Left lung (tissue), 4 donors: ENCODE measurements at regions not wholly inside any gene's neighbourhood (a gene's known extent, or its start where the extent isn't known, plus 50 kb on each side); places are given as distances from the start of the nearest gene placed in this dataset.

Source experiments
- ATAC-seq: fragments of 200-7000 bp; cut with Tn5 transposase; one replicate; pipeline ENCODE4 v1.9.1; 2020; ENCODE audit warnings: moderate library complexity
- DNase-seq, 4 donors: peaks; one replicate each; pipeline ENCODE4 v3.0.0-alpha.2; 2013 to 2020
- H3K27ac ChIP-seq, 2 donors: fragments of 200-600 bp; sonication (generic) in 1 of 2; one replicate each; pipeline versions ENCODE4 v1.5.0 to v1.8.0; 2020 to 2021
- H3K27me3 ChIP-seq, 2 donors: fragments of 200-600 bp; sonication (generic) in 1 of 2; one replicate each; pipeline versions ENCODE4 v1.5.0 to v1.8.0; 2020 to 2021
- H3K36me3 ChIP-seq, 2 donors: fragments of 200-600 bp; sonication (generic) in 1 of 2; one replicate each; pipeline versions ENCODE4 v1.5.0 to v1.8.0; 2020 to 2021
- H3K4me1 ChIP-seq, 2 donors: fragments of 200-600 bp; one replicate each; pipeline ENCODE4 v1.8.0; 2021
- H3K4me3 ChIP-seq, 2 donors: fragments of 200-600 bp; sonication (generic) in 1 of 2; one replicate each; pipeline versions ENCODE4 v1.5.0 to v1.8.0; 2020 to 2021; ENCODE audit warnings: mild to moderate bottlenecking in 1 of 2
- H3K9me3 ChIP-seq, 2 donors: fragments of 200-600 bp; sonication (generic) in 1 of 2; one replicate each; pipeline versions ENCODE4 v1.5.0 to v1.8.0; 2020 to 2021
- CTCF ChIP-seq, 2 donors: fragments of 200-600 bp; sonication (generic) in 1 of 2; IDR thresholded peaks; one replicate each; pipeline versions ENCODE4 v1.5.0 to v1.8.0; 2021; ENCODE audit warnings: antibody characterized with exemption in 2 of 2
- intact Hi-C, 2 donors: fragments of 100-400 bp; cut with DNase I; formaldehyde crosslinking; loops; one replicate each; pipeline versions ENCODE4 v1.11.2 to v1.14.2; 2022
- donor health status: DM: no; HTN: yes; CAD: no.
- donor health status: DM: no; HTN: no; CAD: no.

GRCh38 chr16:79466111-79466510 lies 134.4 kb downstream of the MAF start:
- ATAC-seq (no peak), DNase-seq (no peak)
- no peaks in the 10 kb centered on the region for H3K4me1 ChIP-seq

DNA sequence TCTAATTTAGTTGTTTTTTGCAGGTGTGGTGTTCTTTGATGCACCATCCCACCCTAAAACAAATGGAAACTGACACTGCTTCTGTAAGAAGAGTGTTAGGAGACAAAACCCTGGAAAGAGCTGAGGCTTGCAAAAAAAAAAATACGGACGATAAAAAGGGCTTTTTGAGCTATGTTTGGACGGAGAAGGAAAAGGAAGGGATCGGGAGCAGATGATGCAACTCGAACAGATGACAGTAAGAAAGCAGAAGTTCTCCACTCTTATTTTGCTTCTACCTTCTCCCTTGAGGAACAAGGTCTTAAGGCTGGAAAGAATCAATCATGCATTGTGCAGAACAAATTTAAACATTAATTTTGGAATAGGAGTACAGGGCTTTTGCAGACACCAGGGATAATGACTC lies 136.7 kb downstream of the MAF start:
- ATAC-seq = no peak

More at GRCh38 chr16:79466111-79466510, 134.4 kb downstream of the MAF start:
- Histone ChIP-seq H3K27ac (no peak overlapping the region), H3K36me3 (no peaks in the 10 kb centered on the region), H3K9me3 (no peaks in the 10 kb centered on the region), H3K4me3 (no peak overlapping the region), H3K27me3 (no peaks in the 10 kb centered on the region)
- no peak for TF ChIP-seq CTCF (IDR thresholded peaks at IDR 0.05)
- intact Hi-C loops = no loop called here

GRCh38 chr16:79456036-79456435 lies 144.5 kb downstream of the MAF start:
- Histone ChIP-seq H3K4me1 (peaks cover 0 to 4% of the 10 kb centered on the region in 2 donors), H3K27ac (no peak overlapping the region), H3K36me3 (no peaks in the 10 kb centered on the region), H3K9me3 (no peaks in the 10 kb centered on the region), H3K27me3 (no peaks in the 10 kb centered on the region), H3K4me3 (no peak overlapping the region)
- ATAC-seq (no peak), DNase-seq (no peak)
- no peak for TF ChIP-seq CTCF (IDR thresholded peaks at IDR 0.05)
- intact Hi-C loops = no loop called here

More for the DNA sequence above, 136.7 kb downstream of the MAF start:
- Histone ChIP-seq H3K4me3 (no peak overlapping the region), H3K36me3 (no peaks in the 10 kb centered on the region), H3K4me1 (no peaks in the 10 kb centered on the region), H3K9me3 (no peaks in the 10 kb centered on the region), H3K27ac (no peak overlapping the region), H3K27me3 (no peaks in the 10 kb centered on the region)
- TF ChIP-seq CTCF (IDR thresholded peaks at IDR 0.05) = no peak
- DNase-seq = no peak
- intact Hi-C loops = no loop called here

DNA sequence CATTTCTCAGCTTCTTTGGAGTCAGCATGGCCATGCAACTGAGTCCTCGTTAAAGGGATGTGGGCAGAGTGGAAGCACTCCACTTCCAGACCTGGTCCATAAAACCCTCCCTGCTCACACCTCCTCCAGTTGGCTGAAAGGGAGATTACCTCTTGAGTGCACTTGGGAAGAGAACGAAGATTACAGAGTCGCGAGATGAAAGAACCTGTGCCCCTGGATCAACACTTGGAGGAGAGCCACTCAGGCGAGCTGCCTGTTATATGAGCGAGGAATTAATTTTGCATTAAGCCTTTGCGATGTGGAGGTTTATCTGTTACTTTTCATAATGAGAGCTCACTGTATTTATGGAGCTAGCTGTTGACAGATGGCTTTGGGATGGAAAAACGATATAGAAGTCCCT lies 147.9 kb downstream of the MAF start:
- no peak overlapping the region for H3K27ac ChIP-seq
- ATAC-seq = no peak
- no peaks in the 10 kb centered on the region for H3K27me3 ChIP-seq
- no peak for TF ChIP-seq CTCF (IDR thresholded peaks at IDR 0.05)
- H3K4me3 ChIP-seq = no peak overlapping the region
- no peaks in the 10 kb centered on the region for H3K9me3 ChIP-seq
- no peaks in the 10 kb centered on the region for H3K36me3 ChIP-seq
- intact Hi-C loops = no loop called here
- DNase-seq = peak in 1 of 4 donors; percentile 52
- peaks cover 0 to 4% of the 10 kb centered on the region in 2 donors for H3K4me1 ChIP-seq

DNA sequence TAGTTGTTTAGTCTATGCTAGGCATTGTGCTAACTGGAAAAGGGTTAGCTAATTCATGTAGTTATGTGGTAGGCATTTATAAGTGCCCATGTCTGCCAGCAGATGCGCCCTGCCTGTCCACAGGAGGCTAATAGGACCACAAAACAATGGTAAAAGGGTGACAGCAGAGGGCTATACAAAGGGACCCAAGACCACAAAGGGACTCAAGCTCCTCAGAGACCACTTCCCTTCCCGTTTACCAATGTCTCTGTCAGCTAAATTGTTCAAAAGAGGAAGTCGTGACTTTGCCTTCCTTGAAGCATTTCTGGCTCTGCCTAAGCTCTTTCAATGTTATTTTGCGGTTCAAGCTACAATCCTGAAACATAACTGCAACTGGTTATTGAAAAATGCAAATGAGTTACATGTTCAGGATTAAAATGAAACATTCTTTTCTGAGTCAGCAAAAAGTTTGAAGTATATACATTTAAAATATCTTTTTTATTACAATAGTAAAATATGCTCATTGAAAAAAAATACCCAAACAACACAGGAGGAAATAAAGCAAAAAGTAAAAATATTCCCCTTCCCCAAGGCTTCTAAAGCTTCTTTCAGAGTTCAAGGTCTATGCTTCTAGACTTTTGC lies 149.2 kb downstream of the MAF start:
- Histone ChIP-seq H3K36me3 (no peaks in the 10 kb centered on the region), H3K27me3 (no peaks in the 10 kb centered on the region), H3K4me1 (peaks cover 0 to 4% of the 10 kb centered on the region in 2 donors), H3K9me3 (no peaks in the 10 kb centered on the region), H3K27ac (peak overlapping the region in 1 of 2 donors; percentile 16), H3K4me3 (no peak overlapping the region)
- no peak for DNase-seq
- TF ChIP-seq CTCF (IDR thresholded peaks at IDR 0.05) = no peak
- peak; percentile 52 for ATAC-seq
- intact Hi-C loops = no loop called here
